NT2/D1 (cell line): ENCODE measurements at regions not wholly inside any gene's neighbourhood (a gene's known extent, or its start where the extent isn't known, plus 50 kb on each side); places are given as distances from the start of the nearest gene placed in this dataset.

Experiments used
- SUZ12 ChIP-seq: IDR thresholded peaks from 2 replicates; pipeline ENCODE4 v1.6.1; 2011; ENCODE audit not compliant: insufficient read length, insufficient read depth; ENCODE audit errors: extremely low read depth
- ZNF274 ChIP-seq: IDR thresholded peaks from 2 replicates; pipeline ENCODE4 v1.6.1; 2011; ENCODE audit warnings: mild to moderate bottlenecking, low read depth, low read length

GRCh38 chr11:38425578-38425977 is 1827.5 kb upstream of the RAG2 start:
- no peak for TF ChIP-seq SUZ12
- no peak for TF ChIP-seq ZNF274
